WTC11 (cell line): ENCODE measurements at regions not wholly inside any gene's neighbourhood (a gene's known extent, or its start where the extent isn't known, plus 50 kb on each side); places are given as distances from the start of the nearest gene placed in this dataset.

Source experiments
- ATAC-seq: fragments of 200-7000 bp; cut with Tn5 transposase; 2 replicates; pipeline ENCODE4 v1.10.0; 2021; ENCODE audit warnings: mild to moderate bottlenecking, moderate library complexity
- CTCF ChIA-PET: fragments of 300-600 bp; sonication (Branson Sonifier 250); formaldehyde crosslinking; loops from one replicate; lab custom pipeline; 2021; ENCODE audit warnings: antibody characterized with exemption; lab: Charles Lee
- POLR2A ChIA-PET: fragments of 350-600 bp; sonication (Branson Sonifier 250); formaldehyde crosslinking; loops from one replicate; lab custom pipeline; 2021; ENCODE audit warnings: antibody characterized with exemption; lab: Charles Lee
- DNase-seq: peaks from one replicate; pipeline ENCODE4 v3.0.0; 2021; ENCODE audit warnings: low spot score
- H3K27ac Mint-ChIP-seq: 2 replicates; pipeline ENCODE4 v1.8.0; 2021; ENCODE audit warnings: mixed read lengths
- H3K27me3 Mint-ChIP-seq: 2 replicates; pipeline ENCODE4 v1.8.0; 2021; ENCODE audit warnings: low read depth, mild to moderate bottlenecking, moderate library complexity, mixed read lengths
- H3K36me3 Mint-ChIP-seq: 2 replicates; pipeline ENCODE4 v1.8.0; 2021; ENCODE audit warnings: mixed read lengths
- H3K4me1 Mint-ChIP-seq: 2 replicates; pipeline ENCODE4 v1.8.0; 2022; ENCODE audit warnings: mixed read lengths
- H3K4me3 Mint-ChIP-seq: 2 replicates; pipeline ENCODE4 v1.8.0; 2021; ENCODE audit warnings: mild to moderate bottlenecking, moderate library complexity, mixed read lengths
- H3K9me3 Mint-ChIP-seq: 2 replicates; pipeline ENCODE4 v1.8.0; 2021; ENCODE audit warnings: mixed read lengths
- ATF2 ChIP-seq: sonication (generic); formaldehyde crosslinking; IDR thresholded peaks from 2 replicates; pipeline ENCODE4 v1.8.1; 2022; ENCODE audit warnings: low read depth, missing genetic modification reagents, borderline replicate concordance
- ATF3 ChIP-seq: sonication (generic); formaldehyde crosslinking; conservative IDR thresholded peaks from 2 replicates; pipeline ENCODE4 v1.8.1; 2022; ENCODE audit warnings: mild to moderate bottlenecking, missing genetic modification reagents
- CTCF ChIP-seq: fragments of 200-600 bp; IDR thresholded peaks from 2 replicates; pipeline ENCODE4 v1.8.0; 2022; ENCODE audit warnings: antibody characterized with exemption
- E2F4 ChIP-seq: sonication (generic); formaldehyde crosslinking; IDR thresholded peaks from 2 replicates; pipeline ENCODE4 v1.8.1; 2022; ENCODE audit warnings: low read depth, mild to moderate bottlenecking, moderate library complexity, missing genetic modification reagents, borderline replicate concordance
- E2F5 ChIP-seq: sonication (generic); formaldehyde crosslinking; IDR thresholded peaks from 2 replicates; pipeline ENCODE4 v1.8.1; 2022; ENCODE audit warnings: mild to moderate bottlenecking, moderate library complexity, missing genetic modification reagents
- ERG ChIP-seq: fragments of 250-450 bp; sonication (Bioruptor Pico); IDR thresholded peaks from 2 replicates; pipeline ENCODE4 v1.8.0; 2021; ENCODE audit warnings: mild to moderate bottlenecking
- ESRRA ChIP-seq: sonication (generic); formaldehyde crosslinking; IDR thresholded peaks from 2 replicates; pipeline ENCODE4 v1.8.1; 2022; ENCODE audit warnings: mild to moderate bottlenecking, missing genetic modification reagents, borderline replicate concordance
- FOXJ3 ChIP-seq: sonication (generic); formaldehyde crosslinking; IDR thresholded peaks from 2 replicates; pipeline ENCODE4 v1.9.0; 2021; ENCODE audit warnings: missing genetic modification reagents, mild to moderate bottlenecking, borderline replicate concordance
- GTF2I ChIP-seq: fragments of 250-450 bp; sonication (Bioruptor Pico); conservative IDR thresholded peaks from 2 replicates; pipeline ENCODE4 v1.4.0; 2021; ENCODE audit warnings: mild to moderate bottlenecking
- MLX ChIP-seq: sonication (generic); formaldehyde crosslinking; IDR thresholded peaks from 2 replicates; pipeline ENCODE4 v1.8.1; 2023; ENCODE audit warnings: mild to moderate bottlenecking, missing genetic modification reagents, moderate library complexity
- MYBL2 ChIP-seq: sonication (generic); formaldehyde crosslinking; IDR thresholded peaks from 2 replicates; pipeline ENCODE4 v1.8.1; 2023; ENCODE audit warnings: mild to moderate bottlenecking, moderate library complexity, missing genetic modification reagents
- PRDM15 ChIP-seq: sonication (generic); formaldehyde crosslinking; IDR thresholded peaks from 2 replicates; pipeline ENCODE4 v1.8.0; 2022; ENCODE audit warnings: missing genetic modification reagents
- PRRX2 ChIP-seq: fragments of 250-450 bp; sonication (Bioruptor Pico); IDR thresholded peaks from 2 replicates; pipeline ENCODE4 v1.8.0; 2021; ENCODE audit warnings: mild to moderate bottlenecking
- SP1 ChIP-seq: sonication (generic); formaldehyde crosslinking; conservative IDR thresholded peaks from 2 replicates; pipeline ENCODE4 v1.8.1; 2022; ENCODE audit warnings: missing genetic modification reagents
- TEAD4 ChIP-seq: sonication (generic); formaldehyde crosslinking; IDR thresholded peaks from 2 replicates; pipeline ENCODE4 v1.8.0; 2022; ENCODE audit warnings: mild to moderate bottlenecking, missing genetic modification reagents
- ZBTB43 ChIP-seq: sonication (generic); formaldehyde crosslinking; IDR thresholded peaks from 2 replicates; pipeline ENCODE4 v1.8.1; 2023; ENCODE audit warnings: mild to moderate bottlenecking, missing genetic modification reagents
- ZNF138 ChIP-seq: sonication (generic); formaldehyde crosslinking; conservative IDR thresholded peaks from 2 replicates; pipeline ENCODE4 v1.8.1; 2022; ENCODE audit warnings: mild to moderate bottlenecking, moderate library complexity, missing genetic modification reagents
- ZNF317 ChIP-seq: sonication (generic); formaldehyde crosslinking; IDR thresholded peaks from 2 replicates; pipeline ENCODE4 v1.8.1; 2023; ENCODE audit warnings: low read depth, mild to moderate bottlenecking, moderate library complexity, missing genetic modification reagents, borderline replicate concordance
- ZNF416 ChIP-seq: fragments of 250-450 bp; sonication (Bioruptor Pico); IDR thresholded peaks from 2 replicates; pipeline ENCODE4 v1.9.0; 2021; ENCODE audit warnings: mild to moderate bottlenecking, inconsistent platforms
- ZSCAN18 ChIP-seq: fragments of 250-450 bp; sonication (Bioruptor Pico); IDR thresholded peaks from 2 replicates; pipeline ENCODE4 v2.1.2; 2022; ENCODE audit warnings: mild to moderate bottlenecking, moderate library complexity

GRCh38 chrX:42869659-42870476, 91.9 kb upstream of the PPP1R2C start:
- POLR2A ChIA-PET: no interaction called here
- Mint-ChIP-seq H3K9me3 (no peaks in the 10 kb centered on the region), H3K36me3 (no peaks in the 10 kb centered on the region), H3K4me1 (peaks cover 6% of the 10 kb centered on the region)
- no peak for DNase-seq
- TF ChIP-seq PRDM15: no peak
- no peak for TF ChIP-seq ZBTB43 (CRISPR knock-in tag)
- no peak for TF ChIP-seq ZNF138 (CRISPR knock-in tag)
- no peak for TF ChIP-seq MLX (CRISPR knock-in tag)
- no peak for TF ChIP-seq E2F5 (CRISPR knock-in tag)
- TF ChIP-seq GTF2I: no peak
- TF ChIP-seq ATF2 (CRISPR knock-in tag): no peak
- no peak for TF ChIP-seq CTCF
- TF ChIP-seq ZSCAN18 (CRISPR knock-in tag): no peak
- no peak for TF ChIP-seq ESRRA (CRISPR knock-in tag)
- no peak for TF ChIP-seq TEAD4 (CRISPR knock-in tag)
- TF ChIP-seq PRRX2: no peak
- TF ChIP-seq ATF3 (CRISPR knock-in tag): no peak
- TF ChIP-seq ZNF416 (CRISPR knock-in tag): no peak
- TF ChIP-seq ERG (CRISPR knock-in tag): no peak
- TF ChIP-seq E2F4 (CRISPR knock-in tag): no peak
- TF ChIP-seq ZNF317 (CRISPR knock-in tag): no peak
- TF ChIP-seq MYBL2 (CRISPR knock-in tag): no peak
- TF ChIP-seq FOXJ3 (CRISPR knock-in tag): no peak
- TF ChIP-seq SP1: no peak
- TF ChIP-seq, all 79 proteins: peak for 0
- ATAC-seq: no peak
- no peak overlapping the region for H3K4me3 Mint-ChIP-seq
- H3K27ac Mint-ChIP-seq: no peak overlapping the region
- no peaks in the 10 kb centered on the region for H3K27me3 Mint-ChIP-seq
- CTCF ChIA-PET: no interaction called here
